Uterus (tissue), 2 donors: ENCODE measurements at regions not wholly inside any gene's neighbourhood (a gene's known extent, or its start where the extent isn't known, plus 50 kb on each side); places are given as distances from the start of the nearest gene placed in this dataset.

ENCODE experiments used
- CTCF ChIP-seq, 4 experiments: fragments of 200-600 bp in 2 of 4; fragments of 450-650 bp in 2 of 4; sonication (generic) in 2 of 4; IDR thresholded peaks; one replicate each; pipeline ENCODE4 v1.5.1; 2016 to 2019; ENCODE audit warnings: antibody characterized with exemption in 4 of 4, mild to moderate bottlenecking in 2 of 4, moderate library complexity in 1 of 4
- POLR2A ChIP-seq, 2 donors: fragments of 450-650 bp; IDR thresholded peaks; one replicate each; pipeline ENCODE4 v1.6.1; 2016; ENCODE audit warnings: antibody characterized with exemption in 2 of 2, mild to moderate bottlenecking in 1 of 2, moderate library complexity in 1 of 2

GRCh38 chr16:87552072-87552718 lies 50.1 kb upstream of the JPH3 start:
- TF ChIP-seq POLR2A (IDR thresholded peaks at IDR 0.05) (no peak), CTCF (IDR thresholded peaks at IDR 0.05) (no peak)
